22Rv1 (cell line): ENCODE measurements at regions not wholly inside any gene's neighbourhood (a gene's known extent, or its start where the extent isn't known, plus 50 kb on each side); places are given as distances from the start of the nearest gene placed in this dataset.

Source experiments
- H3K27ac ChIP-seq: fragments of 450-650 bp; 2 replicates; pipeline ENCODE4 v1.5.1; 2017
- ZFX ChIP-seq: fragments of 450-650 bp; IDR thresholded peaks from 2 replicates; pipeline ENCODE4 v1.6.1; 2017; ENCODE audit warnings: antibody characterized with exemption, borderline replicate concordance
- TF ChIP-seq, protein P1 (sequence below): fragments of 450-650 bp; IDR thresholded peaks from 2 replicates; pipeline ENCODE4 v1.5.1; 2017; ENCODE audit warnings: mild to moderate bottlenecking

DNA sequence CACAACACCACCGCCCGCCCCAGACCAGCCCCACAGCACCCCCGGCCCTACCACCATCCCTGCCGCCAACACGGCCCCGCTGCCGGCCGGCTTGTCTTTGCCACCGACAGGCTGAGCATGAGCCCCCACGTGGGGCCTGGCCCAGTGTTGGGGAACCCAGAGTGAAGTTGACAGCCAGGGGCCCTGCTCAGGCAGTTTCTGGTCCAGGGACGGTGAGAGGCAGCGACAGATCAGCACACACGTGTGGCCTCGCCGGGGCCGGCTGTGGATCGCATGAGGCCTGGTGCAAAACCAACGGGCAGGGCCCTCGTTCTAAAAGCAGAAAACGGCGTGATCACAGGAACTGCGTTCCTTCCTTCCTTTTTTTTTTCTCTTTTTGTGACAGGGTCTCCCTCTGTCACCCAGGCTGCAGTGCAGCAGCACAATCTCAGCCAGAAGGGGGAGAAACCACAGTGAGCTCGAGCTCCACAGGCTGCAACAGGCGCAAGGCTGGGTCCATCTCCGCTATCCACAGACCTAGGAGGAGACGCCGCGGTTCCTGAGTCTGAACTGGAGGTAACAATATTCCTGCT is 50.5 kb upstream of the FBRSL1 start:
- TF ChIP-seq, protein P1, sequence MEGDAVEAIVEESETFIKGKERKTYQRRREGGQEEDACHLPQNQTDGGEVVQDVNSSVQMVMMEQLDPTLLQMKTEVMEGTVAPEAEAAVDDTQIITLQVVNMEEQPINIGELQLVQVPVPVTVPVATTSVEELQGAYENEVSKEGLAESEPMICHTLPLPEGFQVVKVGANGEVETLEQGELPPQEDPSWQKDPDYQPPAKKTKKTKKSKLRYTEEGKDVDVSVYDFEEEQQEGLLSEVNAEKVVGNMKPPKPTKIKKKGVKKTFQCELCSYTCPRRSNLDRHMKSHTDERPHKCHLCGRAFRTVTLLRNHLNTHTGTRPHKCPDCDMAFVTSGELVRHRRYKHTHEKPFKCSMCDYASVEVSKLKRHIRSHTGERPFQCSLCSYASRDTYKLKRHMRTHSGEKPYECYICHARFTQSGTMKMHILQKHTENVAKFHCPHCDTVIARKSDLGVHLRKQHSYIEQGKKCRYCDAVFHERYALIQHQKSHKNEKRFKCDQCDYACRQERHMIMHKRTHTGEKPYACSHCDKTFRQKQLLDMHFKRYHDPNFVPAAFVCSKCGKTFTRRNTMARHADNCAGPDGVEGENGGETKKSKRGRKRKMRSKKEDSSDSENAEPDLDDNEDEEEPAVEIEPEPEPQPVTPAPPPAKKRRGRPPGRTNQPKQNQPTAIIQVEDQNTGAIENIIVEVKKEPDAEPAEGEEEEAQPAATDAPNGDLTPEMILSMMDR = no peak
- no peak for TF ChIP-seq ZFX
- H3K27ac ChIP-seq = no peak overlapping the region

DNA sequence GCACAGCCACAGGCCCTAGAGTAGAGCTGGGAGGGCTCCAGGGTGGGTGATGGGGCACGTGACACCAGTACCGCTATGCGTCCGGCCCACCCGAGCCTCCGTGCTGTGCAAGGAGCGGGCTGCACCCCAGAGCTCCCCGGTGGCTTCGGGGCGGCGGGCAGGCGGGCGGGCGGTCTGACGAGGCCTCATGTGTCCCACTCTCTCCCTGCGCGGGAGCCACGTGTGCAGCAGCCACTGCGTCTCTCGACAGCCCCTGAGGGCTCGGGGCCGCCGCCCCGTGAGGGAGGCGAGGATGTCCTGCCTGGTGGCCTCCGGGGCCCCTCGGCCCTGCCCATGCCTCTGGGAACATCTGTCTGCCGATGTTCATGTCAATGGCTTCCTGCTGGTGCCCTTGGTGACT is 51.2 kb upstream of the FBRSL1 start:
- no peak overlapping the region for H3K27ac ChIP-seq
- TF ChIP-seq, protein P1 = no peak
- TF ChIP-seq ZFX = no peak

DNA sequence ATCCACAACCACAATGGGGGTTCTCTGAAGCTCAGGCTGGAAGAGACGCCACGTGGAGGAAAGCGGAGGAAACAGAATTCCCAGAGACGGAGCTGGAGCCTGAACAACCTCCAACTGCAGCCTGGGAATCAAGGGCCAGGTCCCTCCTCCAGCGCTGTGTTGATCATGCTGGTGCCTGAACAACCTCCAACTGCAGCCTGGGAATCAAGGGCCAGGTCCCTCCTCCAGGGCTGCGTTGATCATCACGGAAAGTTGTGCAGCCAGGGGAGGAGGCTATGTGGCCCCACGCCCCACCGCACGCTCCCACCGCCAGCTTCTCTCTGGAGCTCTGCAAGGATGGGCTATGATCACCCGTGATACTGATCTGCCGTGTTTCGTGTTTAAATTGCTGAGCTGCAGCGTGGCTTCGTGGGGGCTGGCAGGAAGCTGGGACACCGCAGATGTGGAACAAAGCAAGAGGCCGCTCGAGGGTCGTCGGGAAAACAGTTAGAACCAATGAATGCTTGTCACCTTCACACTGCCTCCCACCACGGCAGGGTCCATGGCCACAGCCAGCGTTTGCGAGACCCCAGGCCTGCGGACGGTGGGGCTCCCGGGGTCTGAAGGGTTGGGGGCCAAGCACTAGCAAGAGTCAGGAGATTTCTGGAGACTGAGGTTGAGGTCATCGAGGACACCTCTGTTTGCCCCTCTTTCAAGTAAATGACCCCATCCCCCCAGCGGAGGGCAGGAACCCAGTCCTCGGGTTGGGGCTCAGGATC is 51.8 kb upstream of the FBRSL1 start:
- H3K27ac ChIP-seq = no peak overlapping the region
- TF ChIP-seq, protein P1 = no peak
- no peak for TF ChIP-seq ZFX

DNA sequence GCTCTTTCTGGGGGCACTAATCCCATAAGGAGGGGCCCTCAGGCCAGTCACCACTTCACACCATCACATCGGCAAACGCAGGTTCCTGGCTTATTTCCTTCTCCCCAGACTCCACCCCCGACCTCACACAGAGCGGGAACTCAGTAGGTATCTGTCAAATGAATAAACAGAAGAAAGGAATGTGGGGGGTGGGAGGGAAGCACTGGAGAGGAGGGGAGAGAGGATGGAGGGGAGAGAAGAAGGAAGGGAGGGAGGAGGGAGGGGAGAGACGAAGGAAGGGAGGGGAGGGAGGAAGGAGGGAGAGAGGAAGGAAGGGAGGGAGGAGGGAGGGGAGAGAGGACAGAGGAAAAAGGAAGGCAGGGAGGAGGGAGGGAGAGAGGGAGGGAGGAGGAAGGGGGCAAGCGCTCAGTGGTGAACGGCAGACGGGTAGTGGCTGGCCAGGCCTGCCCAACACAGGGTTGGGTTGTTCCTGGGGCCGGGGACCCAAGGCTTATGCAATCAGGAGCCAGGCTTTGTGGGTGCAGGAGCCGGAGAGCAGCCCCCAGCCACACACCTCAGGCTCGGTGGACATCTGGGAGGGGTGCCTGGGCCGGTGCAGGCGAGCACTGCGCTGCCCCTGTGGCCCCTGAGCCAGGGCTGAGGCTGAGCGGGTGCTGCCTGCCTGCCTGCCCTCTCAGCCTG is 52.6 kb upstream of the FBRSL1 start:
- TF ChIP-seq ZFX = no peak
- H3K27ac ChIP-seq = no peak overlapping the region

DNA sequence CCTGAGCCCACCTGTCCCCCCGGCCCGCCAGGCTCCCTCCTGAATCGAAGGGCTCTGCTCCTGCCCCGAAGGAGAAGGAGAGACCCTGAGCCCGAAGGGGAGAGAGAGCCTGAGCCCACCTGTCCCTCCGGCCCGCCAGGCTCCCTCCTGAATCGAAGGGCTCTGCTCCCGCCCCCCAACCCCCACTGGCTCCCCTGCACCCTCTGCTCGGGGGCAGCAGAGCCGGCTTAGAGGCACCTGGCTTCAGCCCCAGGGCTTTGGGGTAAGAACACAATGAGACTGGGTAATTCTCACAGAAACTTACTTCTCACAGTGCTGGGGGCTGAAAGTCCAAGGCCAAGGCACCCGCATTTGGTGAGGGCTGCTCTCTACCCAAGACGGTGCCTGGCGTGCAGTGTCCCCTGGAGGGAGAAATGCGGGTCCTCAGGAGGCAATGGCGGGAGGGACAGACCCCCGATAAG is 53.1 kb upstream of the FBRSL1 start:
- H3K27ac ChIP-seq = no peak overlapping the region
- TF ChIP-seq ZFX = no peak
- TF ChIP-seq, protein P1 = no peak

DNA sequence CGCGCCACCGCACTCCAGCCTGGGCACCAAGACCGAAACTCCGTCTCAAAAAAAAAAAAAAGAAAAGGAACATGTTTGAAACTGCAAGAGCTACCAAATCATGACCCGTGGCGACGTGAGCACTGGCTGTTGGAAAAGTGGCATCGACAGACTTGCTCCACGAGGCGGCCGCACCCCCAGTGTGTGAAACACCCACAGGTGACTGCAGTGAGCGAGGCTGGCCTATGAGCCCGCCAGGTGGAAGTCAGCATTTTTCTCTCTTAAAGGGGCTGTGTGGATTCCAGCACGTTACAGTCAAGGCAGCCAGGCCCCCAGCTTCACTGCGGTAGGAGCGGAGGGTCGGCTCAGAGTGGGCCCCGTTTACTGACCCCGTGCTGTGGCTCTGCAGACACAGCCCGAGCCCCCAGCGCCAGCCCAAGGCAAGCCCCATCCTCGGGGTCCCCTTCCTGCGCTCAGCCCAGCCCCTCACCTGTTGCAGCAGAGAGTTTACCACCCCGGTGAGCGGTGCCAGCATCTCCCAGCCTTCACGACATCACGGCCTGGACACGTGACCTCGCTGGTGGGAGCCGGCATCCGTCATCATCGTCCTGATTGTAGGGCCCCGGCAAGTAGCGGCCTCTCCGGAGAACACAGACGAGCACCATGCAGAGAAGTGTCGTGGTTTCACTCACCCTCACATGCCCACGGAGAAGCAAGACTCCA is 54.3 kb upstream of the FBRSL1 start:
- H3K27ac ChIP-seq = no peak overlapping the region
- TF ChIP-seq ZFX = no peak
- TF ChIP-seq, protein P1 = no peak

DNA sequence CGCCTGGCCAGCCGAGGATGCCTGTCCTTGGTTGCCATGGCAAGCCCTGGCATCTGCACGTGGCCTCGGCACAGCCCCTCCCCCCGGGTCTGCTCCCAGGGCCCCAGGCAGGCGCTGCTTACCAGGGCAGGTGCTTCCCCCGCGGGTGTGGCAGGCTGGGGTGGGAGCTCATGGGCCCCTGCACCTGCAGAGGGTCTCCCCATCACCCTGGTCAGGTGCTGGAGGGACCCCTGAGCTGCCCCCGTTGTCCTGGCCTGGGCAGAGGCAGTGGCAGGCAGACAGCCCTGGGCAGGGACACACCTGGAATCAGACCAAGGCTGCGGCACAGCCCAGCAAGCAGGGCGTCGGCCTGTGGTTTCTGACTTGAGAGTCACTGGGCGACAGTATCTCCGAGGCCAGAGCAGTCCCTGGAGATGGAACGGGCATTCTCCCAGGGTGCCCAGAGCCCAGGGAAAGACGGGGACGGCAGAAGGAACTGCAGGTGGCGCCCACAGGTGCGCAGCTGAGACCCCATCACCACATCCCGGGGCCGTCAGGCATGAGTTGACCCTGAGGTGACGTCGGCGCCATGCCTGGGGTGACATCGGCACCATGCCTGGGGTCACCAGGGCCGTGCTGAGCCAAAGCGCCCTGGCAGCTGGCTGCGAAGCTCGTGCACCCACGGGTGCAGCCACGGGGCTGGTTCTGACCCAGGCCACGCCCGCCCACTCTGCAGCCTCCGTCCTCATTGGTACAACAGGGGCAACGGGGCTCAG is 56.1 kb upstream of the FBRSL1 start:
- H3K27ac ChIP-seq = no peak overlapping the region

More for the DNA sequence above, 56.1 kb upstream of the FBRSL1 start:
- no peak for TF ChIP-seq ZFX
- TF ChIP-seq, protein P1 = no peak
